ENCODE measurements at regions not wholly inside any gene's neighbourhood (a gene's known extent, or its start where the extent isn't known, plus 50 kb on each side); places are given as distances from the start of the nearest gene placed in this dataset.

DNA sequence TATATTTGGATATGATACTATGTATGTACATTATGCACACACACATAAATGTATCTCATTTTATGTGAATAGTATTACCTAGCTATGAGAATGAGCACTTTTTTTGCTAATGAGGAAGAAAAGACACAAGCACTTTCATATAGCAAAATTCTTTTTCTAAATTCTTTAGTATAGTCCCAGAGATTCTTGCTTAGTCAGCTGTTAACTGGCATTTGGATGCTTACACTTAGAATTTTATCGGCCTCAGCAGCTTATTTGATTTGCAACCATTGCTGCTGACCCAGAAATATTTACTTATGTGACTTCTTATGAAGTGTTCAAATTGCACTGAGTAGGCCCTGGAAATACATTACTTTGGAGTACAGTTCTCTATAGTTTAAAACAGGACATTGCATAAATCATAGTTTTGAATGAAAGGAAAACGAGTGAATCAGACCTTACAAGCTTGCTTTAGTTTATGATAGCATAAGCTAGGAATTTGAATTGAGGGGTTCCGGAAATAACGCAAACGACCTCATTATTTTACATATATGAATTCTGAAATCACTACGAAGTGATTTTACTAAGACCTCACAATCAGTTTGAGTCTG is 653.9 kb upstream of the NEGR1 start:
- TF ChIP-seq ZZZ3 (IDR thresholded peaks at IDR 0.05; ENCODE audit: control insufficient read depth, insufficient read length, low read depth) (no peak), MTA3 (IDR thresholded peaks at IDR 0.05; ENCODE audit: borderline replicate concordance, low read length) (no peak), JUNB (IDR thresholded peaks at IDR 0.05) (no peak), NFYB (IDR thresholded peaks at IDR 0.05; ENCODE audit: insufficient read depth, low read depth, low read length) (no peak), FOXM1 (IDR thresholded peaks at IDR 0.05; ENCODE audit: low read depth, low read length) (no peak)
- TF ChIP-seq, protein P1, sequence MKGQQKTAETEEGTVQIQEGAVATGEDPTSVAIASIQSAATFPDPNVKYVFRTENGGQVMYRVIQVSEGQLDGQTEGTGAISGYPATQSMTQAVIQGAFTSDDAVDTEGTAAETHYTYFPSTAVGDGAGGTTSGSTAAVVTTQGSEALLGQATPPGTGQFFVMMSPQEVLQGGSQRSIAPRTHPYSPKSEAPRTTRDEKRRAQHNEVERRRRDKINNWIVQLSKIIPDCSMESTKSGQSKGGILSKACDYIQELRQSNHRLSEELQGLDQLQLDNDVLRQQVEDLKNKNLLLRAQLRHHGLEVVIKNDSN (IDR thresholded peaks at IDR 0.05; ENCODE audit: borderline replicate concordance, extremely low read length, insufficient read depth, low read depth, low read length): no peak
- in situ Hi-C loops (cut with MboI): no loop called here
- no peaks in the 10 kb centered on the region for H3K4me1 ChIP-seq (ENCODE audit: control insufficient read depth, insufficient read depth, low read length)
- no peaks in the 10 kb centered on the region for H3K36me3 ChIP-seq (ENCODE audit: control insufficient read depth in 2 of 2, insufficient read depth in 2 of 2, low read length in 1 of 2)
- 41% methylated on average over 6 of the region's 6 CpGs for WGBS (ENCODE audit: insufficient coverage, insufficient replicate concordance, low lambda C conversion rate, missing lambda C conversion rate)
- SMC1A ChIA-PET (ENCODE audit: uncharacterized antibody, unreplicated experiment): interaction anchor here (1.5 kb wide), 1 partner anchor 12 kb away, joined by 5 read pairs; no protein-coding TSS in a partner anchor
- DNase-seq (ENCODE audit: low read depth, low spot score) (no peak), ATAC-seq (no peak), FAIRE-seq (no peak)
- RAD21 ChIA-PET (ENCODE audit: unreplicated experiment): interaction anchor here (0.6 kb wide), 1 partner anchor 331 kb away, joined by 3 read pairs; no protein-coding TSS in a partner anchor
- H3K27ac ChIP-seq (ENCODE audit: control insufficient read depth, insufficient read depth): no peak overlapping the region
- no peaks in the 10 kb centered on the region for H3K79me2 ChIP-seq (ENCODE audit: control insufficient read depth, insufficient read depth, low read length)
- H3K4me2 ChIP-seq (ENCODE audit: control insufficient read depth, insufficient read depth): no peak overlapping the region
- POLR2A ChIA-PET: no interaction called here
- no peak overlapping the region for H2AFZ ChIP-seq (ENCODE audit: control insufficient read depth, low read depth, low read length)
- H3K4me3 ChIP-seq: no peak overlapping the region
- H3K9ac ChIP-seq (ENCODE audit: control insufficient read depth, insufficient read depth, low read length): no peak overlapping the region
- CTCF ChIA-PET: no interaction called here
- no peaks in the 10 kb centered on the region for H3K27me3 ChIP-seq (replicated peaks in 1 of 2; ENCODE audit: control insufficient read depth in 2 of 2, insufficient read depth in 2 of 2, low read length in 1 of 2)
- no peaks in the 10 kb centered on the region for H3K9me3 ChIP-seq (replicated peaks; ENCODE audit: control insufficient read depth, insufficient read depth, low read length)
- intact Hi-C loops (cut with micrococcal nuclease; ENCODE audit: unreplicated experiment): no loop called here
- no TSS peak for BruUV-seq (replicated peaks)
- H4K20me1 ChIP-seq (ENCODE audit: control insufficient read depth, insufficient read depth): no peaks in the 10 kb centered on the region

DNA sequence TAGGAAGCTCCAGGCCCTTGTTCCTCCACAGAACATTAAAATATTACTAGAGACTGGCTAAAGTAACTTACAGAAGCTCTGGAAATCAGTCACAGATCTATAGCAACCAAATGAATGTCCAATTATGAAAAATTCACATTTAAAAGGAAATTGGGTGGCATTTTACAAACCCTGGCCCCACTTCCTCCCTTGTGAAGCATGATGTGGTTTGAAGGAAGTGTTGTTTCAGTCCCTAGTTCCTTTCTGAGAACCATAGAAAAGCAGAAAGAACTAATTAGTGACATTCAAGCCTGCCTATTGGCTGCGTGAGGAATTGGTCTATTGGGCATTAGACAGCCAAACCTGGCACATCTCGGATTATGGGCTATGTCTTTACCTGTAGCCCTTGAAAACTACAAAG is 649.7 kb upstream of the NEGR1 start:
- RAD21 ChIA-PET (ENCODE audit: unreplicated experiment): interaction anchor here (0.5 kb wide), 1 partner anchor 40 kb away, joined by 3 read pairs; no protein-coding TSS in a partner anchor
- SMC1A ChIA-PET (ENCODE audit: uncharacterized antibody, unreplicated experiment): no interaction called here
- DNase-seq (ENCODE audit: low read depth, low spot score) (no peak), ATAC-seq (no peak), FAIRE-seq (no peak)
- H3K27me3 ChIP-seq (replicated peaks in 1 of 2; ENCODE audit: control insufficient read depth in 2 of 2, insufficient read depth in 2 of 2, low read length in 1 of 2): no peaks in the 10 kb centered on the region
- no peak overlapping the region for H3K4me2 ChIP-seq (ENCODE audit: control insufficient read depth, insufficient read depth)
- CTCF ChIA-PET: no interaction called here
- H3K9me3 ChIP-seq (replicated peaks; ENCODE audit: control insufficient read depth, insufficient read depth, low read length): no peaks in the 10 kb centered on the region
- no TSS peak for BruUV-seq (replicated peaks)
- no peaks in the 10 kb centered on the region for H3K4me1 ChIP-seq (ENCODE audit: control insufficient read depth, insufficient read depth, low read length)
- no peak overlapping the region for H3K27ac ChIP-seq (ENCODE audit: control insufficient read depth, insufficient read depth)
- H3K4me3 ChIP-seq: no peak overlapping the region
- in situ Hi-C loops (cut with MboI): no loop called here
- POLR2A ChIA-PET: no interaction called here
- 0% methylated on average over 2 of the region's 2 CpGs for WGBS (ENCODE audit: insufficient coverage, insufficient replicate concordance, low lambda C conversion rate, missing lambda C conversion rate)
- H3K9ac ChIP-seq (ENCODE audit: control insufficient read depth, insufficient read depth, low read length): no peak overlapping the region
- H4K20me1 ChIP-seq (ENCODE audit: control insufficient read depth, insufficient read depth): no peaks in the 10 kb centered on the region
- H3K36me3 ChIP-seq (ENCODE audit: control insufficient read depth in 2 of 2, insufficient read depth in 2 of 2, low read length in 1 of 2): no peaks in the 10 kb centered on the region
- H3K79me2 ChIP-seq (ENCODE audit: control insufficient read depth, insufficient read depth, low read length): no peaks in the 10 kb centered on the region
- intact Hi-C loops (cut with micrococcal nuclease; ENCODE audit: unreplicated experiment): no loop called here
- no peak overlapping the region for H2AFZ ChIP-seq (ENCODE audit: control insufficient read depth, low read depth, low read length)
- TF ChIP-seq, protein P2, sequence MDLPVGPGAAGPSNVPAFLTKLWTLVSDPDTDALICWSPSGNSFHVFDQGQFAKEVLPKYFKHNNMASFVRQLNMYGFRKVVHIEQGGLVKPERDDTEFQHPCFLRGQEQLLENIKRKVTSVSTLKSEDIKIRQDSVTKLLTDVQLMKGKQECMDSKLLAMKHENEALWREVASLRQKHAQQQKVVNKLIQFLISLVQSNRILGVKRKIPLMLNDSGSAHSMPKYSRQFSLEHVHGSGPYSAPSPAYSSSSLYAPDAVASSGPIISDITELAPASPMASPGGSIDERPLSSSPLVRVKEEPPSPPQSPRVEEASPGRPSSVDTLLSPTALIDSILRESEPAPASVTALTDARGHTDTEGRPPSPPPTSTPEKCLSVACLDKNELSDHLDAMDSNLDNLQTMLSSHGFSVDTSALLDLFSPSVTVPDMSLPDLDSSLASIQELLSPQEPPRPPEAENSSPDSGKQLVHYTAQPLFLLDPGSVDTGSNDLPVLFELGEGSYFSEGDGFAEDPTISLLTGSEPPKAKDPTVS (IDR thresholded peaks at IDR 0.05; ENCODE audit: low read depth, low read length): no peak
- TF ChIP-seq KLF5 (IDR thresholded peaks at IDR 0.05; ENCODE audit: partially characterized antibody): no peak
- TF ChIP-seq ZBED1 (IDR thresholded peaks at IDR 0.05; ENCODE audit: borderline replicate concordance): no peak
- no peak for TF ChIP-seq SIX5 (IDR thresholded peaks at IDR 0.05; ENCODE audit: low read depth, low read length, severe bottlenecking)
- TF ChIP-seq, protein P3, sequence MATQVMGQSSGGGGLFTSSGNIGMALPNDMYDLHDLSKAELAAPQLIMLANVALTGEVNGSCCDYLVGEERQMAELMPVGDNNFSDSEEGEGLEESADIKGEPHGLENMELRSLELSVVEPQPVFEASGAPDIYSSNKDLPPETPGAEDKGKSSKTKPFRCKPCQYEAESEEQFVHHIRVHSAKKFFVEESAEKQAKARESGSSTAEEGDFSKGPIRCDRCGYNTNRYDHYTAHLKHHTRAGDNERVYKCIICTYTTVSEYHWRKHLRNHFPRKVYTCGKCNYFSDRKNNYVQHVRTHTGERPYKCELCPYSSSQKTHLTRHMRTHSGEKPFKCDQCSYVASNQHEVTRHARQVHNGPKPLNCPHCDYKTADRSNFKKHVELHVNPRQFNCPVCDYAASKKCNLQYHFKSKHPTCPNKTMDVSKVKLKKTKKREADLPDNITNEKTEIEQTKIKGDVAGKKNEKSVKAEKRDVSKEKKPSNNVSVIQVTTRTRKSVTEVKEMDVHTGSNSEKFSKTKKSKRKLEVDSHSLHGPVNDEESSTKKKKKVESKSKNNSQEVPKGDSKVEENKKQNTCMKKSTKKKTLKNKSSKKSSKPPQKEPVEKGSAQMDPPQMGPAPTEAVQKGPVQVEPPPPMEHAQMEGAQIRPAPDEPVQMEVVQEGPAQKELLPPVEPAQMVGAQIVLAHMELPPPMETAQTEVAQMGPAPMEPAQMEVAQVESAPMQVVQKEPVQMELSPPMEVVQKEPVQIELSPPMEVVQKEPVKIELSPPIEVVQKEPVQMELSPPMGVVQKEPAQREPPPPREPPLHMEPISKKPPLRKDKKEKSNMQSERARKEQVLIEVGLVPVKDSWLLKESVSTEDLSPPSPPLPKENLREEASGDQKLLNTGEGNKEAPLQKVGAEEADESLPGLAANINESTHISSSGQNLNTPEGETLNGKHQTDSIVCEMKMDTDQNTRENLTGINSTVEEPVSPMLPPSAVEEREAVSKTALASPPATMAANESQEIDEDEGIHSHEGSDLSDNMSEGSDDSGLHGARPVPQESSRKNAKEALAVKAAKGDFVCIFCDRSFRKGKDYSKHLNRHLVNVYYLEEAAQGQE (IDR thresholded peaks at IDR 0.05; ENCODE audit: low read depth, low read length): no peak
